Ascending aorta (tissue), 2 donors: ENCODE measurements at regions not wholly inside any gene's neighbourhood (a gene's known extent, or its start where the extent isn't known, plus 50 kb on each side); places are given as distances from the start of the nearest gene placed in this dataset.

ENCODE experiments used
- DNase-seq, 2 donors: peaks; one replicate each; pipeline ENCODE4 v3.0.0-alpha.2; 2019; ENCODE audit warnings: low spot score in 2 of 2
- H3K27ac ChIP-seq, 2 donors: fragments of 200-600 bp; sonication (generic); one replicate each; pipeline ENCODE4 v1.5.1; 2016 to 2017; ENCODE audit warnings: mild to moderate bottlenecking in 1 of 2
- H3K27me3 ChIP-seq: fragments of 200-600 bp; sonication (generic); one replicate; pipeline ENCODE4 v1.5.1; 2017
- H3K36me3 ChIP-seq, 2 donors: fragments of 200-600 bp; sonication (generic); one replicate each; pipeline ENCODE4 v1.5.1; 2016
- H3K4me1 ChIP-seq, 2 donors: fragments of 200-600 bp; sonication (generic); one replicate each; pipeline ENCODE4 v1.5.1; 2016 to 2017; ENCODE audit warnings: mild to moderate bottlenecking in 1 of 2
- H3K4me3 ChIP-seq, 2 donors: fragments of 200-600 bp; sonication (generic); one replicate each; pipeline ENCODE4 v1.5.1; 2016 to 2017; ENCODE audit warnings: mild to moderate bottlenecking in 1 of 2
- H3K9me3 ChIP-seq, 2 donors: fragments of 200-600 bp; sonication (generic); one replicate each; pipeline ENCODE4 v1.5.1; 2016
- CTCF ChIP-seq, 3 experiments: fragments of 200-600 bp in 2 of 3; fragments of 450-650 bp in 1 of 3; sonication (generic) in 2 of 3; IDR thresholded peaks; one replicate each; pipeline ENCODE4 v1.5.1; 2016 to 2019; ENCODE audit warnings: antibody characterized with exemption in 3 of 3, mild to moderate bottlenecking in 1 of 3, moderate library complexity in 1 of 3
- intact Hi-C: fragments of 100-400 bp; cut with DNase I; formaldehyde crosslinking; loops from one replicate; pipeline ENCODE4 v1.15.1; 2023

DNA sequence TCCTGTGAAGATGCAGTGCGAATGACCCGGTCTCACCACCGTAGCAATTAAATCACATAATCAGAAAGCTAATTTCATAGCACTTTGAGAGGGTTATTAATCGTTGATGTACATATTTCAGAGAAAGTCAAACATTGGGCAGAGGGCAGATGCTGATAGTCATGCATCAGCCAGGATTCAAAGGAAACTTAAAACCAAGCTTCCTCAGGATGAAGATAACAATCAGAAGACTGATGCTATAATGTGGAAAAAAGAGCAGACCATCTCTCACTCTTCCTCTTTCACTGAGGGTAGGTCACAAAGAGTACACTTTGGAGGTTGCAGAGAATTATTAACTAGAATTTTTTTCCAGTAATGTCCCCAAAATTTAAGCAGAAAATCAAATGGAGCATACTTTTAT is 1027.7 kb upstream of the ZEB2 start:
- H3K4me1 ChIP-seq = no peaks in the 10 kb centered on the region
- H3K27ac ChIP-seq = no peak overlapping the region
- H3K9me3 ChIP-seq = no peaks in the 10 kb centered on the region
- no peak for DNase-seq
- H3K27me3 ChIP-seq = no peaks in the 10 kb centered on the region
- intact Hi-C loops = no loop called here
- no peaks in the 10 kb centered on the region for H3K36me3 ChIP-seq
- no peak for TF ChIP-seq CTCF (IDR thresholded peaks at IDR 0.05)
- H3K4me3 ChIP-seq = no peak overlapping the region

GRCh38 chr2:145546091-145546490 is 1026.2 kb upstream of the ZEB2 start:
- Histone ChIP-seq H3K27ac (no peak overlapping the region), H3K4me3 (no peak overlapping the region), H3K4me1 (no peaks in the 10 kb centered on the region), H3K27me3 (no peaks in the 10 kb centered on the region), H3K36me3 (no peaks in the 10 kb centered on the region), H3K9me3 (no peaks in the 10 kb centered on the region)
- intact Hi-C loops = no loop called here
- no peak for TF ChIP-seq CTCF (IDR thresholded peaks at IDR 0.05)
- DNase-seq = no peak

GRCh38 chr2:145543856-145544255 is 1023.9 kb upstream of the ZEB2 start:
- no peaks in the 10 kb centered on the region for H3K4me1 ChIP-seq
- TF ChIP-seq CTCF (IDR thresholded peaks at IDR 0.05) = no peak
- no peak overlapping the region for H3K27ac ChIP-seq
- DNase-seq = no peak
- intact Hi-C loops = no loop called here
- H3K36me3 ChIP-seq = no peaks in the 10 kb centered on the region
- no peak overlapping the region for H3K4me3 ChIP-seq
- H3K9me3 ChIP-seq = no peaks in the 10 kb centered on the region
- H3K27me3 ChIP-seq = no peaks in the 10 kb centered on the region

DNA sequence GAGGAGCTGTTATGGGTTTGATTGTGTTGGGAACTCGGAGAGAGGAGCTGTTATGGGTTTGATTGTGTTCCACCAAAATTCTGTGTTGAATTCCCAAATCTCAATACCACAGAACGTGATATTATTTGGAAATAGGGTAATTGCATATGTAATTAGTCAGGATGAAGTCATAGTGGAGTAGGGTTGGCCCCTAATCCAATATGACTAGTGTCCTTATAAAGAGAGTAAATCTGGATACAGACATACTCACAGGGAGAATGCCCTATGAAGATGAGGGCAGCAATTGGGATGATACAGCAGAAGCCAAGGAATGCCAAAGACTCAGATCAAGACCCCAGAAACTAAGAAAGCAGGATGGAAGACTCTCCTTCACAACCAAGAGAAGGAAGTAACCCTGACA is 1023.2 kb upstream of the ZEB2 start:
- no peaks in the 10 kb centered on the region for H3K9me3 ChIP-seq
- intact Hi-C loops = no loop called here
- no peaks in the 10 kb centered on the region for H3K4me1 ChIP-seq
- no peaks in the 10 kb centered on the region for H3K27me3 ChIP-seq
- DNase-seq = no peak
- H3K4me3 ChIP-seq = no peak overlapping the region
- no peaks in the 10 kb centered on the region for H3K36me3 ChIP-seq
- no peak overlapping the region for H3K27ac ChIP-seq
- no peak for TF ChIP-seq CTCF (IDR thresholded peaks at IDR 0.05)

GRCh38 chr2:145541028-145541427 is 1021.1 kb upstream of the ZEB2 start:
- no peaks in the 10 kb centered on the region for H3K4me1 ChIP-seq
- H3K4me3 ChIP-seq = no peak overlapping the region
- no peaks in the 10 kb centered on the region for H3K9me3 ChIP-seq
- TF ChIP-seq CTCF (IDR thresholded peaks at IDR 0.05) = no peak
- no peak overlapping the region for H3K27ac ChIP-seq
- no peaks in the 10 kb centered on the region for H3K36me3 ChIP-seq
- DNase-seq = no peak
- no peaks in the 10 kb centered on the region for H3K27me3 ChIP-seq
- intact Hi-C loops = no loop called here

DNA sequence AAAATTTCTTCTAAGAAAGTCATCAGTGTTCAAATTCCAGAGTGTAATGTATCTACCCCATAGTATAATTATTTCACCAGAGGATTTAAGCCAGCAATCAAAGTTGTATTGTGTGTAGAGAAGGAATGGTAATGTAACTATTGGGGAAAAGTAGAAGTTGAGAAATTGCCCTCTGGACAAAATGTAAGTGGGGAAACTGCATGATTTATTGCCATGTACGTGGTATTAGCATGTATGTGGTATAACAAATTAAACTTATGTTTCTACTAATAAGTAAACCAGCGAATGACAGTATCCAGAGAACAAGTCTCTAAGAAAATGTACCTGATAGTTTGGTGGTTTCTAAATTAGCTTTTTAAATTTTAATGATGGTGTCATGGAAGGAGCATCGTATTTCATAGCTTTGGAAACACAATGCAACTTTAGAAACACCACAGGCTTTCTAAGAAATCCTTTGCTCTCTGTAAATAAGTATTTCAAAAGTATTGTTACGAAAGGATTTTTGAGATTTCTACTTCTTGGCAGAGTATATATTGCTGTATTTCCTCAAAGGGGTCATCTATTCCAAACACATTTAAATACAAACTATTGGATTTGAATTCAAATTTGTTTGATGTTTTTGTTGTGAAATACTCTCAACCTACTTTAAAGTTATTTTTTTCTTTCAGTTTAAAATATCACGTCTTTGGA is 1018.9 kb upstream of the ZEB2 start:
- intact Hi-C loops = no loop called here
- Histone ChIP-seq H3K27ac (no peak overlapping the region), H3K27me3 (no peaks in the 10 kb centered on the region), H3K9me3 (no peaks in the 10 kb centered on the region), H3K36me3 (no peaks in the 10 kb centered on the region), H3K4me3 (no peak overlapping the region), H3K4me1 (no peaks in the 10 kb centered on the region)
- TF ChIP-seq CTCF (IDR thresholded peaks at IDR 0.05) = no peak
- DNase-seq = no peak
